ENCODE measurements at regions not wholly inside any gene's neighbourhood (a gene's known extent, or its start where the extent isn't known, plus 50 kb on each side); places are given as distances from the start of the nearest gene placed in this dataset.

- TF ChIP-seq, protein P1, sequence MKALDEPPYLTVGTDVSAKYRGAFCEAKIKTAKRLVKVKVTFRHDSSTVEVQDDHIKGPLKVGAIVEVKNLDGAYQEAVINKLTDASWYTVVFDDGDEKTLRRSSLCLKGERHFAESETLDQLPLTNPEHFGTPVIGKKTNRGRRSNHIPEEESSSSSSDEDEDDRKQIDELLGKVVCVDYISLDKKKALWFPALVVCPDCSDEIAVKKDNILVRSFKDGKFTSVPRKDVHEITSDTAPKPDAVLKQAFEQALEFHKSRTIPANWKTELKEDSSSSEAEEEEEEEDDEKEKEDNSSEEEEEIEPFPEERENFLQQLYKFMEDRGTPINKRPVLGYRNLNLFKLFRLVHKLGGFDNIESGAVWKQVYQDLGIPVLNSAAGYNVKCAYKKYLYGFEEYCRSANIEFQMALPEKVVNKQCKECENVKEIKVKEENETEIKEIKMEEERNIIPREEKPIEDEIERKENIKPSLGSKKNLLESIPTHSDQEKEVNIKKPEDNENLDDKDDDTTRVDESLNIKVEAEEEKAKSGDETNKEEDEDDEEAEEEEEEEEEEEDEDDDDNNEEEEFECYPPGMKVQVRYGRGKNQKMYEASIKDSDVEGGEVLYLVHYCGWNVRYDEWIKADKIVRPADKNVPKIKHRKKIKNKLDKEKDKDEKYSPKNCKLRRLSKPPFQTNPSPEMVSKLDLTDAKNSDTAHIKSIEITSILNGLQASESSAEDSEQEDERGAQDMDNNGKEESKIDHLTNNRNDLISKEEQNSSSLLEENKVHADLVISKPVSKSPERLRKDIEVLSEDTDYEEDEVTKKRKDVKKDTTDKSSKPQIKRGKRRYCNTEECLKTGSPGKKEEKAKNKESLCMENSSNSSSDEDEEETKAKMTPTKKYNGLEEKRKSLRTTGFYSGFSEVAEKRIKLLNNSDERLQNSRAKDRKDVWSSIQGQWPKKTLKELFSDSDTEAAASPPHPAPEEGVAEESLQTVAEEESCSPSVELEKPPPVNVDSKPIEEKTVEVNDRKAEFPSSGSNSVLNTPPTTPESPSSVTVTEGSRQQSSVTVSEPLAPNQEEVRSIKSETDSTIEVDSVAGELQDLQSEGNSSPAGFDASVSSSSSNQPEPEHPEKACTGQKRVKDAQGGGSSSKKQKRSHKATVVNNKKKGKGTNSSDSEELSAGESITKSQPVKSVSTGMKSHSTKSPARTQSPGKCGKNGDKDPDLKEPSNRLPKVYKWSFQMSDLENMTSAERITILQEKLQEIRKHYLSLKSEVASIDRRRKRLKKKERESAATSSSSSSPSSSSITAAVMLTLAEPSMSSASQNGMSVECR (CRISPR knock-in tag; IDR thresholded peaks at IDR 0.05; ENCODE audit: borderline replicate concordance), result no peak
- TF ChIP-seq SP1 (CRISPR knock-in tag; conservative IDR thresholded peaks at IDR 0.05), result no peak
- no peak for TF ChIP-seq NR3C1 (CRISPR knock-in tag; conservative IDR thresholded peaks at IDR 0.05; ENCODE audit: low read depth)
- TF ChIP-seq ZNF532 (CRISPR knock-in tag; IDR thresholded peaks at IDR 0.05; ENCODE audit: borderline replicate concordance), result no peak
Measured at GRCh38 chr21:28776251-28776650, 216.4 kb downstream of the LTN1 start (continued).

GRCh38 chr21:28775071-28775470 lies 217.6 kb downstream of the LTN1 start:
- Mint-ChIP-seq H3K4me1 (no peaks in the 10 kb centered on the region), H3K27me3 (ENCODE audit: low read depth) (no peaks in the 10 kb centered on the region), H3K36me3 (no peaks in the 10 kb centered on the region), H3K4me3 (no peak overlapping the region), H3K9me3 (peaks cover 5% of the 10 kb centered on the region; the same call in 1 of the 2 replicates), H3K27ac (no peak overlapping the region)
- no peak for ATAC-seq
- ChIA-PET CTCF (no interaction called here), POLR2A (no interaction called here)
- TF ChIP-seq, protein P2, sequence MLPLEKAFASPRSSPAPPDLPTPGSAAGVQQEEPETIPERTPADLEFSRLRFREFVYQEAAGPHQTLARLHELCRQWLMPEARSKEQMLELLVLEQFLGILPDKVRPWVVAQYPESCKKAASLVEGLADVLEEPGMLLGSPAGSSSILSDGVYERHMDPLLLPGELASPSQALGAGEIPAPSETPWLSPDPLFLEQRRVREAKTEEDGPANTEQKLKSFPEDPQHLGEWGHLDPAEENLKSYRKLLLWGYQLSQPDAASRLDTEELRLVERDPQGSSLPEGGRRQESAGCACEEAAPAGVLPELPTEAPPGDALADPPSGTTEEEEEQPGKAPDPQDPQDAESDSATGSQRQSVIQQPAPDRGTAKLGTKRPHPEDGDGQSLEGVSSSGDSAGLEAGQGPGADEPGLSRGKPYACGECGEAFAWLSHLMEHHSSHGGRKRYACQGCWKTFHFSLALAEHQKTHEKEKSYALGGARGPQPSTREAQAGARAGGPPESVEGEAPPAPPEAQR (CRISPR knock-in tag; IDR thresholded peaks at IDR 0.05), result no peak
- TF ChIP-seq SP1 (CRISPR knock-in tag; conservative IDR thresholded peaks at IDR 0.05) (no peak), PREB (CRISPR knock-in tag; IDR thresholded peaks at IDR 0.05; ENCODE audit: borderline replicate concordance) (no peak), SMAD4 (CRISPR knock-in tag; IDR thresholded peaks at IDR 0.05) (no peak), AFF4 (CRISPR knock-in tag; IDR thresholded peaks at IDR 0.05; ENCODE audit: borderline replicate concordance) (no peak), SOX15 (CRISPR knock-in tag; IDR thresholded peaks at IDR 0.05) (no peak), JAZF1 (CRISPR knock-in tag; IDR thresholded peaks at IDR 0.05) (no peak), ELF4 (CRISPR knock-in tag; IDR thresholded peaks at IDR 0.05; ENCODE audit: low read depth) (no peak)
- TF ChIP-seq, protein P3, sequence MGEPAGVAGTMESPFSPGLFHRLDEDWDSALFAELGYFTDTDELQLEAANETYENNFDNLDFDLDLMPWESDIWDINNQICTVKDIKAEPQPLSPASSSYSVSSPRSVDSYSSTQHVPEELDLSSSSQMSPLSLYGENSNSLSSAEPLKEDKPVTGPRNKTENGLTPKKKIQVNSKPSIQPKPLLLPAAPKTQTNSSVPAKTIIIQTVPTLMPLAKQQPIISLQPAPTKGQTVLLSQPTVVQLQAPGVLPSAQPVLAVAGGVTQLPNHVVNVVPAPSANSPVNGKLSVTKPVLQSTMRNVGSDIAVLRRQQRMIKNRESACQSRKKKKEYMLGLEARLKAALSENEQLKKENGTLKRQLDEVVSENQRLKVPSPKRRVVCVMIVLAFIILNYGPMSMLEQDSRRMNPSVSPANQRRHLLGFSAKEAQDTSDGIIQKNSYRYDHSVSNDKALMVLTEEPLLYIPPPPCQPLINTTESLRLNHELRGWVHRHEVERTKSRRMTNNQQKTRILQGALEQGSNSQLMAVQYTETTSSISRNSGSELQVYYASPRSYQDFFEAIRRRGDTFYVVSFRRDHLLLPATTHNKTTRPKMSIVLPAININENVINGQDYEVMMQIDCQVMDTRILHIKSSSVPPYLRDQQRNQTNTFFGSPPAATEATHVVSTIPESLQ (CRISPR knock-in tag; IDR thresholded peaks at IDR 0.05), result no peak
- TF ChIP-seq, protein P4, sequence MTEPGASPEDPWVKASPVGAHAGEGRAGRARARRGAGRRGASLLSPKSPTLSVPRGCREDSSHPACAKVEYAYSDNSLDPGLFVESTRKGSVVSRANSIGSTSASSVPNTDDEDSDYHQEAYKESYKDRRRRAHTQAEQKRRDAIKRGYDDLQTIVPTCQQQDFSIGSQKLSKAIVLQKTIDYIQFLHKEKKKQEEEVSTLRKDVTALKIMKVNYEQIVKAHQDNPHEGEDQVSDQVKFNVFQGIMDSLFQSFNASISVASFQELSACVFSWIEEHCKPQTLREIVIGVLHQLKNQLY (CRISPR knock-in tag; IDR thresholded peaks at IDR 0.05), result no peak
- no peak for DNase-seq (ENCODE audit: low spot score)
